RWPE2 (cell line): ENCODE measurements at regions not wholly inside any gene's neighbourhood (a gene's known extent, or its start where the extent isn't known, plus 50 kb on each side); places are given as distances from the start of the nearest gene placed in this dataset.
"Not testable (repeated sequence)": the region's sequence is repeated elsewhere in the genome, so short reads cannot be mapped to it uniquely, and the experiment has no call there.

ENCODE experiments used
- ATAC-seq: fragments of 200-7000 bp; cut with Tn5 transposase; 3 replicates; pipeline ENCODE4 v1.9.1; 2021; ENCODE audit warnings: low read depth
- DNase-seq: peaks from one replicate; pipeline ENCODE4 v3.0.0-alpha.2; 2020; ENCODE audit warnings: low spot score
- H3K27ac ChIP-seq: fragments of 450-650 bp; 2 replicates; pipeline ENCODE4 v1.5.1; 2017; ENCODE audit warnings: mild to moderate bottlenecking; ENCODE audit not compliant: poor library complexity, severe bottlenecking
- H3K27me3 ChIP-seq: fragments of 250-450 bp; sonication (Bioruptor Pico); 2 replicates; pipeline ENCODE4 v1.5.1; 2021; ENCODE audit warnings: mild to moderate bottlenecking, moderate library complexity; ENCODE audit not compliant: insufficient read depth, poor library complexity, severe bottlenecking
- H3K36me3 ChIP-seq: fragments of 250-450 bp; sonication (Bioruptor Pico); 2 replicates; pipeline ENCODE4 v1.5.1; 2020; ENCODE audit warnings: low read depth, mild to moderate bottlenecking, moderate library complexity
- H3K4me1 ChIP-seq: fragments of 250-450 bp; sonication (Bioruptor Pico); 2 replicates; pipeline ENCODE4 v1.5.1; 2021; ENCODE audit warnings: mild to moderate bottlenecking, moderate library complexity; ENCODE audit not compliant: insufficient read depth, poor library complexity, severe bottlenecking
- H3K4me3 ChIP-seq: fragments of 250-450 bp; sonication (Bioruptor Pico); 2 replicates; pipeline ENCODE4 v1.5.1; 2021; ENCODE audit warnings: mild to moderate bottlenecking, moderate library complexity; ENCODE audit not compliant: severe bottlenecking
- H3K9me3 ChIP-seq: fragments of 250-450 bp; sonication (Bioruptor Pico); 2 replicates; pipeline ENCODE4 v1.5.1; 2021; ENCODE audit warnings: mild to moderate bottlenecking, moderate library complexity; ENCODE audit not compliant: severe bottlenecking
- CTCF ChIP-seq: fragments of 450-650 bp; IDR thresholded peaks from one replicate; pipeline ENCODE4 v1.5.1; 2017; ENCODE audit warnings: mild to moderate bottlenecking, moderate library complexity; ENCODE audit not compliant: poor library complexity, severe bottlenecking

- Histone ChIP-seq H3K4me1 (peaks cover 19% of the 10 kb centered on the region), H3K9me3 (no peaks in the 10 kb centered on the region), H3K4me3 (no peak overlapping the region), H3K27me3 (no peaks in the 10 kb centered on the region), H3K27ac (peak overlapping the region; percentile 26), H3K36me3 (no peaks in the 10 kb centered on the region)
- ATAC-seq, result peak; percentile 95
- DNase-seq, result peak; percentile 63
- no peak for TF ChIP-seq CTCF
Measured at GRCh38 chr4:123649645-123650391, 253.2 kb downstream of the SPRY1 start.

DNA sequence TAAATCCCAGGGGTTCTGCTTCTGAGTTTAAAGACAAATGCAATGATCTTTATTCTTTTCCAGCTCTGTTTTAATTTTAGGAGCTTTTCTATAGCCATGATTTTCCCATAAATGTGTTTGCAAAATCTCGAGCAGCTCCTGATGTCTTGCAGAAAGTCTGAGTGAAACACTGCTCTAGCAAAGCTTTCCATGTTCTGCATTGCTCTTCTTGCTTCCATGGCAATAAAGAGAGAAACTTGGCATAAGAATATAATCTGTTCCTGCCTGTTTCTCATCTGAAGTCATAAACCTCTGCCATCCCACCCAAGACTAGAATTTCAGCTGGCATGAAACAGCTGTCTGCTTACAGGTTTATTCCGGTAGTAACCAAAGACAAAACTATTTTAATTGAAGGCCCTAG, 254.5 kb downstream of the SPRY1 start:
- Histone ChIP-seq H3K36me3 (no peaks in the 10 kb centered on the region), H3K4me1 (peaks cover 19% of the 10 kb centered on the region), H3K9me3 (no peaks in the 10 kb centered on the region), H3K4me3 (no peak overlapping the region), H3K27ac (no peak overlapping the region), H3K27me3 (no peaks in the 10 kb centered on the region)
- no peak for TF ChIP-seq CTCF
- ATAC-seq (no peak), DNase-seq (no peak)

DNA sequence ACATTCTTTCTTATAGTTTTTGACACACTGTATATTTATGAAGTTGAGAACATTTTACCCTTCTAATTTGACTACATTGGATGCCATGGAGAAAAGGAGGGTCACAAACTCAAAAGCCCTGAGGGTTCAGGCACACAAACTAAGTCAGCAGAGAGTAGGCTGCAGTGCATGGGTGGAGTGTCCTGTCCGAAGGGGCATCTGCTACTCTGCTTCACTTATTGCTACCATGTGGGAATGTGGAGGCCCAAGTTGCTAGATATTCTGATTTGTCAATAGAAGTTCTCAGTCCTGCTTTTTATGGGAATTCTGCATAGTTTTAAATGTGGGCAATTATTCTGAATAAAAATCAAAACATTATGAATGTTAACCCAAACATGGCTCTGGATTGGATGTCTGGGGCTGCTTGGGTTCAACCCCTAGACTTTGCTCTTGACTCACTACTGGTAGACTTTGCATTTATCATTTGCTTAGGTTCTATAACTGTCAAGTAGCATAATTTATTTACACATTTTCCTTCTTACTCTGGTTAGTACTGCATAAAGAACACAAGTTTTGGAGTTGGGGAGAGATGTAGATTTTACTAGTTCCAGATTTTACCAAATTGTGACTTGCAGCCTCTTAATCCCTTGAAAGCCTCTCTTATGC, 255.1 kb downstream of the SPRY1 start:
- peaks cover 19% of the 10 kb centered on the region for H3K4me1 ChIP-seq
- DNase-seq (no peak), ATAC-seq (no peak)
- no peak overlapping the region for H3K27ac ChIP-seq
- TF ChIP-seq CTCF, result no peak
- H3K36me3 ChIP-seq, result no peaks in the 10 kb centered on the region
- H3K27me3 ChIP-seq, result no peaks in the 10 kb centered on the region
- H3K9me3 ChIP-seq, result peaks cover 2% of the 10 kb centered on the region
- no peak overlapping the region for H3K4me3 ChIP-seq

- no peak for ATAC-seq
- Histone ChIP-seq H3K36me3 (no peaks in the 10 kb centered on the region), H3K27me3 (no peaks in the 10 kb centered on the region), H3K27ac (no peak overlapping the region), H3K4me1 (peaks cover 19% of the 10 kb centered on the region), H3K9me3 (peaks cover 3% of the 10 kb centered on the region), H3K4me3 (no peak overlapping the region)
- TF ChIP-seq CTCF, result no peak
- no peak for DNase-seq
Measured at GRCh38 chr4:123652476-123652875, 255.9 kb downstream of the SPRY1 start.

DNA sequence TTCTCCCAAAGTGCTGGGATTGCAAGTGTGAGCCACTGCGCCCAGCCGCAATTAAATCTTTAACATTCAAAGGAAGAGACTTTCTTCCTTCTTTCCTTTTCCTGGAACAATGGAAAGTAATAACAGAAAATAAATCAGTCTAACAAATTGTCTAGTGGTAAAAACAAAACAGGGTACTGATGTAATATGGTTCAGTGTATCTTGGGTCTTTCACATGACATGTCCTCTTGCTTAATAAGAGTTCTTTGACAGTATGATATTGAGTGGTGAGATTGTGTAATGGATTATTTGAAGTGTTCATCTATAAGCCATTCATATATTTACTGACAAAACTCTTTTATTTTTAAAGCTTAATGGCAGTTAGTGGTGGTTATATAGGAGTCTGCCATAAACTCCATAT, 256.6 kb downstream of the SPRY1 start:
- TF ChIP-seq CTCF, result no peak
- H3K36me3 ChIP-seq, result no peaks in the 10 kb centered on the region
- H3K4me1 ChIP-seq, result peaks cover 19% of the 10 kb centered on the region
- no peak overlapping the region for H3K4me3 ChIP-seq
- ATAC-seq (no peak), DNase-seq (no peak)
- peaks cover 4% of the 10 kb centered on the region for H3K9me3 ChIP-seq
- no peak overlapping the region for H3K27ac ChIP-seq
- H3K27me3 ChIP-seq, result no peaks in the 10 kb centered on the region

DNA sequence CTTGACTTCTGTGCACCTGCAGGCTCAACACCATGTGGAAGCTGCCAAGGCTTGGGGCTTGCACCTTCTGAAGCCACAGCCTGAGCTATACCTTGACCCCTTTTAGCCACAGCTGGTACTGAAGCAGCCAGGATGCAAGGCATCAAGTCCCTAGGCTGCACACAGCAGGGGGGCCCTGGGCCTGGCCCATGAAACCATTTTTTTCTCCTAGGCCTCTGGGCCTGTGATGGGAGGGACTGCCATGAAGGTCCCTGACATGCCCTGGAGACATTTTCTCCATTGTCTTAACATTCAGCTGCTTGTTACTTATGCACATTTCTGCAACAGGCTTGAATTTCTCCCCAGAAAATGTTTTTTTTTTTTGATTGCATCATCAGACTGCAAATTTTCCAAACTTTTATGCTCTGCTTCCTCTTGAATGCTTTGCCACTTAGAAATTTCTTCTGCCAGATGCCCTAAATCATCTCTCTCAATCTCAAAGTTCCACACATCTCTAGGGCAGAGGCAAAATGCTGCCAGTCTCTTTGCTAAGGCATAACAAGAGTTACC, 260.2 kb downstream of the SPRY1 start:
- not testable (repeated sequence) for H3K27ac ChIP-seq, ATAC-seq, H3K4me1 ChIP-seq, H3K36me3 ChIP-seq, DNase-seq, H3K4me3 ChIP-seq, H3K9me3 ChIP-seq, H3K27me3 ChIP-seq

DNA sequence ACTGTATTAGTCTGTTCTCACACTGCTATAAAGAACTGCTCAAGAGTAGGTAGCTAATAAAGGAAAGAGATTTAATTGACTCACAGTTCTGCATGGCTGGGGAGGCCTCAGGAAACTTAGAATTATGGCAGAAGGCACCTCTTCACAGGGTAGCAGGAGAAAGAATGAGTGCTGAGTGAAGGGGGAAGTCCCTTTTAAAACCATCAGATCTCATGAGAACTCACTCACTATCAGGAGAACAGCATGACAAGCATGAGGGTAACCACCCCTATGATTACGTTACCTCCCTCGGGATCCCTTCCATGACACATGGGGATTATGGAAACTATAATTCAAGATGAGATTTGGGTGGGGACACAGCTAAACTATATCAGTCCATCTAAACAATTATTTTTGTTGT, 261.0 kb downstream of the SPRY1 start:
- H3K36me3 ChIP-seq, H3K27me3 ChIP-seq, H3K4me3 ChIP-seq, H3K4me1 ChIP-seq, DNase-seq, H3K9me3 ChIP-seq, ATAC-seq, H3K27ac ChIP-seq: not testable (repeated sequence)
